ENCODE measurements at regions not wholly inside any gene's neighbourhood (a gene's known extent, or its start where the extent isn't known, plus 50 kb on each side); places are given as distances from the start of the nearest gene placed in this dataset.

- H2AFZ ChIP-seq (ENCODE audit: low read length) = no peak overlapping the region
- no peaks in the 10 kb centered on the region for H3K36me3 ChIP-seq (ENCODE audit: insufficient read depth, low read length)
- H3K4me1 ChIP-seq (ENCODE audit: insufficient read depth, low read length, poor library complexity, severe bottlenecking) = no peaks in the 10 kb centered on the region
- H3K9ac ChIP-seq (ENCODE audit: low read depth, low read length, poor library complexity, severe bottlenecking) = no peak overlapping the region
- H3K79me2 ChIP-seq (ENCODE audit: insufficient read depth, low read length) = no peaks in the 10 kb centered on the region
- no peaks in the 10 kb centered on the region for H3K27me3 ChIP-seq (ENCODE audit: insufficient read depth, low read length, poor library complexity, severe bottlenecking)
- no peak overlapping the region for H3K4me3 ChIP-seq (ENCODE audit: low read length, poor library complexity, severe bottlenecking)
- H3K9me2 ChIP-seq (replicated peaks; ENCODE audit: low read depth, low read length) = no peaks in the 10 kb centered on the region
- no peaks in the 10 kb centered on the region for H3F3A ChIP-seq (ENCODE audit: low read depth)
- H3K9me3 ChIP-seq (ENCODE audit: insufficient read depth, low read depth, low read length) = 0 out of 2 replicates have a peak, but pooled peaks cover 1% of the 10 kb centered on the region
- no peak overlapping the region for H3K4me2 ChIP-seq (ENCODE audit: low read depth, low read length, poor library complexity, severe bottlenecking)
- no peaks in the 10 kb centered on the region for H4K20me1 ChIP-seq (ENCODE audit: insufficient read depth, low read length, poor library complexity, severe bottlenecking)
- TF ChIP-seq EZH2phosphoT487 (IDR thresholded peaks at IDR 0.05; ENCODE audit: borderline replicate concordance) = no peak
- TF ChIP-seq, protein P1, sequence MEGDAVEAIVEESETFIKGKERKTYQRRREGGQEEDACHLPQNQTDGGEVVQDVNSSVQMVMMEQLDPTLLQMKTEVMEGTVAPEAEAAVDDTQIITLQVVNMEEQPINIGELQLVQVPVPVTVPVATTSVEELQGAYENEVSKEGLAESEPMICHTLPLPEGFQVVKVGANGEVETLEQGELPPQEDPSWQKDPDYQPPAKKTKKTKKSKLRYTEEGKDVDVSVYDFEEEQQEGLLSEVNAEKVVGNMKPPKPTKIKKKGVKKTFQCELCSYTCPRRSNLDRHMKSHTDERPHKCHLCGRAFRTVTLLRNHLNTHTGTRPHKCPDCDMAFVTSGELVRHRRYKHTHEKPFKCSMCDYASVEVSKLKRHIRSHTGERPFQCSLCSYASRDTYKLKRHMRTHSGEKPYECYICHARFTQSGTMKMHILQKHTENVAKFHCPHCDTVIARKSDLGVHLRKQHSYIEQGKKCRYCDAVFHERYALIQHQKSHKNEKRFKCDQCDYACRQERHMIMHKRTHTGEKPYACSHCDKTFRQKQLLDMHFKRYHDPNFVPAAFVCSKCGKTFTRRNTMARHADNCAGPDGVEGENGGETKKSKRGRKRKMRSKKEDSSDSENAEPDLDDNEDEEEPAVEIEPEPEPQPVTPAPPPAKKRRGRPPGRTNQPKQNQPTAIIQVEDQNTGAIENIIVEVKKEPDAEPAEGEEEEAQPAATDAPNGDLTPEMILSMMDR (conservative IDR thresholded peaks at IDR 0.05; ENCODE audit: low read length) = no peak
Observed at GRCh38 chr17:13311306-13311705, 290.4 kb downstream of the HS3ST3A1 start.

GRCh38 chr17:13310858-13311257 lies 290.9 kb downstream of the HS3ST3A1 start:
- Histone ChIP-seq H3K9ac (ENCODE audit: low read depth, low read length, poor library complexity, severe bottlenecking) (no peak overlapping the region), H3K9me2 (replicated peaks; ENCODE audit: low read depth, low read length) (no peaks in the 10 kb centered on the region), H3K36me3 (ENCODE audit: insufficient read depth, low read length) (no peaks in the 10 kb centered on the region), H3K4me2 (ENCODE audit: low read depth, low read length, poor library complexity, severe bottlenecking) (no peak overlapping the region), H4K20me1 (ENCODE audit: insufficient read depth, low read length, poor library complexity, severe bottlenecking) (no peaks in the 10 kb centered on the region), H2AFZ (ENCODE audit: low read length) (no peak overlapping the region), H3F3A (ENCODE audit: low read depth) (no peaks in the 10 kb centered on the region), H3K9me3 (ENCODE audit: insufficient read depth, low read depth, low read length) (no peaks in the 10 kb centered on the region), H3K4me1 (ENCODE audit: insufficient read depth, low read length, poor library complexity, severe bottlenecking) (no peaks in the 10 kb centered on the region), H3K27me3 (ENCODE audit: insufficient read depth, low read length, poor library complexity, severe bottlenecking) (no peaks in the 10 kb centered on the region), H3K79me2 (ENCODE audit: insufficient read depth, low read length) (no peaks in the 10 kb centered on the region), H3K4me3 (ENCODE audit: low read length, poor library complexity, severe bottlenecking) (no peak overlapping the region)
- TF ChIP-seq, protein P1 (conservative IDR thresholded peaks at IDR 0.05; ENCODE audit: low read length) = no peak
- TF ChIP-seq EZH2phosphoT487 (IDR thresholded peaks at IDR 0.05; ENCODE audit: borderline replicate concordance) = no peak

- no peak overlapping the region for H3K9ac ChIP-seq (ENCODE audit: low read depth, low read length, poor library complexity, severe bottlenecking)
- H3K9me3 ChIP-seq (ENCODE audit: insufficient read depth, low read depth, low read length) = no peaks in the 10 kb centered on the region
- H3K4me1 ChIP-seq (ENCODE audit: insufficient read depth, low read length, poor library complexity, severe bottlenecking) = no peaks in the 10 kb centered on the region
- TF ChIP-seq, protein P1 (conservative IDR thresholded peaks at IDR 0.05; ENCODE audit: low read length) = peak; percentile 44
- TF ChIP-seq EZH2phosphoT487 (IDR thresholded peaks at IDR 0.05; ENCODE audit: borderline replicate concordance) = no peak
- H3K4me2 ChIP-seq (ENCODE audit: low read depth, low read length, poor library complexity, severe bottlenecking) = no peak overlapping the region
- H4K20me1 ChIP-seq (ENCODE audit: insufficient read depth, low read length, poor library complexity, severe bottlenecking) = no peaks in the 10 kb centered on the region
- no peaks in the 10 kb centered on the region for H3K27me3 ChIP-seq (ENCODE audit: insufficient read depth, low read length, poor library complexity, severe bottlenecking)
- H3F3A ChIP-seq (ENCODE audit: low read depth) = no peaks in the 10 kb centered on the region
- H3K79me2 ChIP-seq (ENCODE audit: insufficient read depth, low read length) = no peaks in the 10 kb centered on the region
- H3K4me3 ChIP-seq (ENCODE audit: low read length, poor library complexity, severe bottlenecking) = no peak overlapping the region
- no peaks in the 10 kb centered on the region for H3K9me2 ChIP-seq (replicated peaks; ENCODE audit: low read depth, low read length)
- H2AFZ ChIP-seq (ENCODE audit: low read length) = no peak overlapping the region
- H3K36me3 ChIP-seq (ENCODE audit: insufficient read depth, low read length) = no peaks in the 10 kb centered on the region
Observed at GRCh38 chr17:13306310-13306962, 288.6 kb upstream of the ELAC2 start.
